Endothelial cell of umbilical vein (primary cell): ENCODE measurements at regions not wholly inside any gene's neighbourhood (a gene's known extent, or its start where the extent isn't known, plus 50 kb on each side); places are given as distances from the start of the nearest gene placed in this dataset.

Experiments used
- CTCF ChIP-seq, 2 donors: IDR thresholded peaks; 1 replicate in 1 of 2; 2 replicates in 1 of 2; pipeline ENCODE4 v1.5.1; 2011; ENCODE audit warnings: low read length in 2 of 2, mild to moderate bottlenecking in 2 of 2, moderate library complexity in 2 of 2, control low read depth in 1 of 2, inconsistent platforms in 1 of 2, low read depth in 1 of 2; ENCODE audit not compliant: insufficient read depth in 1 of 2; ENCODE audit errors: extremely low read depth in 1 of 2
- EZH2 ChIP-seq: IDR thresholded peaks from 2 replicates; pipeline ENCODE4 v1.6.1; 2012; ENCODE audit warnings: borderline replicate concordance, low read depth, mild to moderate bottlenecking, moderate library complexity, low read length, inconsistent platforms; ENCODE audit not compliant: severe bottlenecking
- FOS ChIP-seq: IDR thresholded peaks from 2 replicates; pipeline ENCODE4 v1.6.1; 2011; ENCODE audit warnings: mild to moderate bottlenecking, low read length, moderate library complexity, borderline replicate concordance; ENCODE audit not compliant: insufficient read depth
- GATA2 ChIP-seq: IDR thresholded peaks from 2 replicates; pipeline ENCODE4 v1.7.0; 2011; ENCODE audit warnings: low read depth, mild to moderate bottlenecking, moderate library complexity, mixed read lengths, low read length; ENCODE audit not compliant: insufficient read length, insufficient read depth
- JUN ChIP-seq: IDR thresholded peaks from 2 replicates; pipeline ENCODE4 v1.6.1; 2011; ENCODE audit warnings: borderline replicate concordance, low read depth; ENCODE audit not compliant: insufficient read length, insufficient read depth
- MAX ChIP-seq: IDR thresholded peaks from 2 replicates; pipeline ENCODE4 v1.6.1; 2011; ENCODE audit not compliant: insufficient read depth, insufficient read length
- MYC ChIP-seq: IDR thresholded peaks from one replicate; pipeline ENCODE4 v1.6.1; 2011; ENCODE audit warnings: mild to moderate bottlenecking, low read depth, low read length
- POLR2A ChIP-seq: IDR thresholded peaks from 2 replicates; pipeline ENCODE4 v1.6.1; 2012; ENCODE audit warnings: low read depth, mild to moderate bottlenecking, control low read depth, low read length
- POLR2AphosphoS5 ChIP-seq: IDR thresholded peaks from 2 replicates; pipeline ENCODE4 v1.6.1; 2012; ENCODE audit warnings: low read depth, mild to moderate bottlenecking, control low read depth, low read length, moderate library complexity; ENCODE audit not compliant: insufficient read depth

- TF ChIP-seq MYC (no peak), CTCF (IDR thresholded peaks at IDR 0.05; ENCODE audit: extremely low read depth in 1 of 2, insufficient read depth in 1 of 2, low read depth in 1 of 2, low read length in 2 of 2) (no peak), EZH2 (no peak), POLR2A (no peak), JUN (no peak), POLR2AphosphoS5 (no peak), GATA2 (no peak), MAX (no peak), FOS (no peak)
Measured at GRCh38 chr9:21751998-21752397, 50.4 kb upstream of the MTAP start.
